Testis (tissue), 2 donors: ENCODE measurements at regions not wholly inside any gene's neighbourhood (a gene's known extent, or its start where the extent isn't known, plus 50 kb on each side); places are given as distances from the start of the nearest gene placed in this dataset.

ENCODE experiments used
- DNase-seq: peaks from one replicate; pipeline ENCODE4 v3.0.0-alpha.2; 2019
- H3K27ac ChIP-seq, 2 donors: fragments of 200-600 bp; sonication (generic); one replicate each; pipeline ENCODE4 v1.5.1; 2019
- H3K27me3 ChIP-seq: fragments of 200-600 bp; sonication (generic); one replicate; pipeline ENCODE4 v1.5.1; 2019
- H3K36me3 ChIP-seq: fragments of 200-600 bp; sonication (generic); one replicate; pipeline ENCODE4 v1.5.1; 2017; ENCODE audit warnings: low read depth; ENCODE audit errors: missing control alignments
- H3K4me1 ChIP-seq: fragments of 200-600 bp; sonication (generic); one replicate; pipeline ENCODE4 v1.5.1; 2019
- H3K4me3 ChIP-seq, 2 donors: fragments of 200-600 bp; sonication (generic); one replicate each; pipeline ENCODE4 v1.5.1; 2017 to 2019
- H3K9me3 ChIP-seq: fragments of 200-600 bp; sonication (generic); one replicate; pipeline ENCODE4 v1.5.1; 2017
- POLR2A ChIP-seq: fragments of 450-650 bp; IDR thresholded peaks from one replicate; pipeline ENCODE4 v1.6.1; 2017; ENCODE audit warnings: antibody characterized with exemption, mild to moderate bottlenecking, moderate library complexity
- WGBS, 2 donors: methylation state at CpG; one replicate each; pipeline ENCODE4 v1.1.5; 2018; 5-methylcytosine and 5-hydroxymethylcytosine counted together
- intact Hi-C: fragments of 100-400 bp; cut with DNase I; formaldehyde crosslinking; loops from one replicate; pipeline ENCODE4 v1.15.1; 2023; ENCODE audit warnings: low total_unique reads
- TF ChIP-seq, protein P1 (sequence below), 3 experiments: fragments of 450-650 bp in 2 of 3; fragments of 200-600 bp in 1 of 3; sonication (generic) in 1 of 3; IDR thresholded peaks; one replicate each; pipeline ENCODE4 v1.5.1; 2016 to 2019; ENCODE audit warnings: antibody characterized with exemption in 3 of 3, mild to moderate bottlenecking in 2 of 3, moderate library complexity in 1 of 3

DNA sequence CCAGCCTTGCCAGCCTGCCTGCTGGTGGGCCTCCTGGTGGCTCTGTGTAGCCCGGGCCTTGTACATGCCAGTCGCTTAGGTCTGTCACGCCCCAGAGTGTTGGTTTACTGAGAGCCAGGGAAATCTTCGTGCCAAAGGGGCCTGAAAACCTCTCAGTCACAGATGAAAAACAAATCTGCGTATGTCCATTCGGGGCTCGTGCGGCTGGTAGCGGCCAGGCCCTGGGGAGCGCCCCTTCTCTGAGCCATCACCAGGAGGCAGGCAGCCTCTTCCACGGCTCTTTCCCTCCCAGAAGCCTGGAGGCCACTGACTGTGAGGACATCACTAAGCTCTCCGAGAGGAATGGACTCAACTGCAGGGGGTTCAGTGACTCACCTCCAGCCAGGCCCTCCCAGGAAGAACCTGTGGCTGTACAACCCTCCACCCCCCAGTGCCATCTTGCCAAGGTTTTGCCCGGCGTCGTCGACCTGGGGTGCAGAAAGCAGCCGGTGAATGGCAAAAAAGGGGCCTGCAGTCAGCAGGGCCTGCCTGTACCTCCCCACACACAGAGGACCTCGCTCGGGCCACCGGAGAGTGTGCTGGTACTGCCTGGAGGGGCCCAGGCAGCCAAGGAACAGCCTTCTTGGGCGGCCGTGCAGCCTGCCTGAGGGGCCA lies 162.2 kb downstream of the BCOR start:
- Histone ChIP-seq H3K27me3 (no peaks in the 10 kb centered on the region), H3K9me3 (no peaks in the 10 kb centered on the region), H3K4me3 (no peak overlapping the region), H3K4me1 (no peaks in the 10 kb centered on the region), H3K36me3 (no peaks in the 10 kb centered on the region), H3K27ac (no peak overlapping the region)
- WGBS, 2 donors, result 92 to 97% methylated on average over 2 to 19 of the region's 22 CpGs
- no peak for TF ChIP-seq POLR2A
- TF ChIP-seq, protein P1, sequence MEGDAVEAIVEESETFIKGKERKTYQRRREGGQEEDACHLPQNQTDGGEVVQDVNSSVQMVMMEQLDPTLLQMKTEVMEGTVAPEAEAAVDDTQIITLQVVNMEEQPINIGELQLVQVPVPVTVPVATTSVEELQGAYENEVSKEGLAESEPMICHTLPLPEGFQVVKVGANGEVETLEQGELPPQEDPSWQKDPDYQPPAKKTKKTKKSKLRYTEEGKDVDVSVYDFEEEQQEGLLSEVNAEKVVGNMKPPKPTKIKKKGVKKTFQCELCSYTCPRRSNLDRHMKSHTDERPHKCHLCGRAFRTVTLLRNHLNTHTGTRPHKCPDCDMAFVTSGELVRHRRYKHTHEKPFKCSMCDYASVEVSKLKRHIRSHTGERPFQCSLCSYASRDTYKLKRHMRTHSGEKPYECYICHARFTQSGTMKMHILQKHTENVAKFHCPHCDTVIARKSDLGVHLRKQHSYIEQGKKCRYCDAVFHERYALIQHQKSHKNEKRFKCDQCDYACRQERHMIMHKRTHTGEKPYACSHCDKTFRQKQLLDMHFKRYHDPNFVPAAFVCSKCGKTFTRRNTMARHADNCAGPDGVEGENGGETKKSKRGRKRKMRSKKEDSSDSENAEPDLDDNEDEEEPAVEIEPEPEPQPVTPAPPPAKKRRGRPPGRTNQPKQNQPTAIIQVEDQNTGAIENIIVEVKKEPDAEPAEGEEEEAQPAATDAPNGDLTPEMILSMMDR (IDR thresholded peaks at IDR 0.05), result no peak
- no peak for DNase-seq
- intact Hi-C loops, result no loop called here

DNA sequence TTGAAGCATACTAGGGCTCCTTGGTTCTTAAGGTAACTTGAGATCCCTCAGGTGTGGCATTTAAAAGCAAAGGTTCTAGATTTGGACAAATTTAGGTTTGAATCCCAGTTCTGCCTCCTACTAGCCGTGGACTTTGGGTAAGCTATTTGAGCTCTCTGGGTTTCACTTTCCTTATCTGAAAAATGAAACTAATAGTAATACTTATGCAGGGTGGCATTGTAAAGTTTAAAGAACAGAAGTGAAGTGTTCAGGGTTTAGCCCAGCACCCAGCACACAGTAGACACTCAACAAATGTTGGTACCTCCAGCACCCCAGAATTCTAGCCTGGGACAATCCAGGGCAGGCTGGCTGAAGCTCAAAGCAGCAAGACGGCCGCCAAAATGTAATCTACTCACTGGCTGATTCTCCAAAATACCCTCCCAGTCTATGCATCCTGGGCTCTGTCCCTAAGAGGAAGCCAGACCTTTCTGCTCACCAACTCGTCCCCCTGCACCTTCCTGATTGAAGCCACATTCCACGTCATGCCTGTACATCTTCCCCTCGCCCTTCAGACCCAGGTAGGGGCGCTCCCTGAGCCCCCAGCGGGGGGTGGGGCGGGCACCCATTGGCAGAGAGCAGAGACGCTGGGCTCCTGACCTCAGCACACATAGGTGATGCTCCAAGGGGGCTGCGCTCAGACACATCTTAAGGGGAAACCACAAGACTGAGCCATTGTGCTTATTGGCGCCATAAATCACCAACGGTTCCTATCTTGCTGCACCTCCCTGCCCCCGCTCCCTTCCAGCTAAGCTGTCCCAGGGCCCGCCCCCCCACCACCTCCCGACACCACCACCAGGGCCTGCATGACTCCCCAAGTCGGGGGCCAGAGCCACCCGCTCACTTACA lies 160.6 kb downstream of the BCOR start:
- H3K4me1 ChIP-seq, result no peaks in the 10 kb centered on the region
- no peak overlapping the region for H3K4me3 ChIP-seq
- TF ChIP-seq, protein P1 (IDR thresholded peaks at IDR 0.05), result no peak
- TF ChIP-seq POLR2A, result no peak
- intact Hi-C loops, result no loop called here
- whole genome bisulfite sequencing, 2 donors, result 53 to 77% methylated on average over 4 to 18 of the region's 18 CpGs
- no peak overlapping the region for H3K27ac ChIP-seq
- no peaks in the 10 kb centered on the region for H3K27me3 ChIP-seq
- H3K9me3 ChIP-seq, result no peaks in the 10 kb centered on the region
- no peak for DNase-seq
- no peaks in the 10 kb centered on the region for H3K36me3 ChIP-seq

DNA sequence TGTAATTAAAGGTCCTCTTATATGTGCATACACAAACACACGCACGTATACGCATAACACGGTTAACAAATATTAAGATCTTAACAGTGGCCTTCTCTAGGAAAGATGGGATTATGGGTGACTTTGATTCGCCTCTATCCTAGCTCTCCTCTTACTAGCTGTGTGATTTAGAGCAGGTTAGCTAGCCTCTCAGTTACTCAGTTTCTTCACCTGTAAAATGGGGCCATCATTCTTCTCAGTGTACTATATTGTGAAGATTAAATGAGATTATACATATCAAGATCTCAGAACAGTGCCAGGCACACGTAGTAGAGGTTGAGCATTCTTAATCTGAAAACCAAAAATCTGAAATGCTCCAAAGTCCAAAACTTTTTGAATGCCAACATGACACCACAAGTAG lies 159.3 kb downstream of the BCOR start:
- Histone ChIP-seq H3K36me3 (no peaks in the 10 kb centered on the region), H3K27ac (no peak overlapping the region), H3K27me3 (no peaks in the 10 kb centered on the region), H3K4me1 (no peaks in the 10 kb centered on the region), H3K4me3 (no peak overlapping the region), H3K9me3 (no peaks in the 10 kb centered on the region)
- DNase-seq, result no peak
- intact Hi-C loops, result no loop called here
- TF ChIP-seq, protein P1 (IDR thresholded peaks at IDR 0.05), result no peak
- TF ChIP-seq POLR2A, result no peak
- 79 to 89% methylated on average over 6 of the region's 6 CpGs for WGBS, 2 donors

DNA sequence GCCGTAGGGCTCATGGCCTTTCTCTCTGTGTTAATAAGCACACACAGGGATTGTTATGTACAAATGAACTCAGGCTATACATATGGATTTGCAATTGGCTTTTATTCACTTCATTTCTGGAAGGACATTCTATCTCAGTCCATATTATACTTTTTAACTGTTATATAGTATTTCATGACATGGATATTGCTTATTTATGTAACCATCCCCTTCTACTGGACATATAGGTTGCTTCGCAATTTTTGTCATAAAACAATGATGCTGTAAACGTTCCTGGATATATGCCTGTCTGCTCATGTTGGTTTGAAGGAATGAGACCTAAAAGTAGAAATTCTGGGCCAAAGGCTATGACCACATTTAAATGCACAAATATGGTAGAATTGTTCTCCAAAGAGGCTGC lies 158.1 kb downstream of the BCOR start:
- WGBS, 2 donors, result 80 to 87% methylated on average over 1 to 3 of the region's 3 CpGs
- TF ChIP-seq, protein P1 (IDR thresholded peaks at IDR 0.05), result no peak
- TF ChIP-seq POLR2A, result no peak
- H3K27me3 ChIP-seq, result no peaks in the 10 kb centered on the region
- no peak overlapping the region for H3K4me3 ChIP-seq
- no peak for DNase-seq
- H3K9me3 ChIP-seq, result no peaks in the 10 kb centered on the region
- no peak overlapping the region for H3K27ac ChIP-seq
- intact Hi-C loops, result no loop called here
- H3K4me1 ChIP-seq, result no peaks in the 10 kb centered on the region
- H3K36me3 ChIP-seq, result no peaks in the 10 kb centered on the region
